Stomach (tissue), 4 donors: ENCODE measurements at regions not wholly inside any gene's neighbourhood (a gene's known extent, or its start where the extent isn't known, plus 50 kb on each side); places are given as distances from the start of the nearest gene placed in this dataset.

ENCODE experiments used
- CTCF ChIP-seq, 7 experiments: fragments of 450-650 bp in 4 of 7; fragments of 200-600 bp in 3 of 7; sonication (generic) in 3 of 7; IDR thresholded peaks; one replicate each; pipeline ENCODE4 v1.5.1; 2016 to 2019; ENCODE audit warnings: antibody characterized with exemption in 7 of 7, control low read depth in 2 of 7, mild to moderate bottlenecking in 1 of 7
- POLR2A ChIP-seq, 4 donors: fragments of 450-650 bp; IDR thresholded peaks; one replicate each; pipeline ENCODE4 v1.6.1; 2016; ENCODE audit warnings: antibody characterized with exemption in 4 of 4, control low read depth in 2 of 4, mild to moderate bottlenecking in 1 of 4, moderate library complexity in 1 of 4
- POLR2AphosphoS5 ChIP-seq, 3 donors: sonication (generic); formaldehyde crosslinking; IDR thresholded peaks; one replicate each; pipeline ENCODE4 v1.6.1; 2016; ENCODE audit warnings: antibody characterized with exemption in 3 of 3

GRCh38 chr3:175893566-175893965 is 1034.4 kb downstream of the NAALADL2 start:
- TF ChIP-seq POLR2AphosphoS5 (IDR thresholded peaks at IDR 0.05) (no peak), POLR2A (IDR thresholded peaks at IDR 0.05) (no peak), CTCF (IDR thresholded peaks at IDR 0.05) (no peak)
